HG03378 (cell line): ENCODE measurements at regions not wholly inside any gene's neighbourhood (a gene's known extent, or its start where the extent isn't known, plus 50 kb on each side); places are given as distances from the start of the nearest gene placed in this dataset.
"Not testable (repeated sequence)": the region's sequence is repeated elsewhere in the genome, so short reads cannot be mapped to it uniquely, and the experiment has no call there.

ENCODE experiments used
- ATAC-seq: cut with Tn5 transposase; IDR thresholded peaks from one replicate; pipeline ENCODE4 v1.9.1; 2021; ENCODE audit warnings: mild to moderate bottlenecking, moderate library complexity; ENCODE audit not compliant: unreplicated experiment

GRCh38 chr12:127494961-127495915, 771.7 kb upstream of the TMEM132C start:
- ATAC-seq, result no peak

GRCh38 chr12:127496255-127496654, 770.7 kb upstream of the TMEM132C start:
- no peak for ATAC-seq

- ATAC-seq, result no peak
These were observed 766.4 kb upstream of the TMEM132C start for GRCh38 chr12:127500512-127501035.

GRCh38 chr12:127501916-127502315, 765.1 kb upstream of the TMEM132C start:
- ATAC-seq, result no peak

- no peak for ATAC-seq
These were observed 763.7 kb upstream of the TMEM132C start for GRCh38 chr12:127503246-127503645.

- ATAC-seq, result not testable (repeated sequence)
These were observed 763.0 kb upstream of the TMEM132C start for GRCh38 chr12:127503996-127504395.

GRCh38 chr12:127504874-127505273, 762.1 kb upstream of the TMEM132C start:
- no peak for ATAC-seq

- ATAC-seq, result no peak
These were observed 759.6 kb upstream of the TMEM132C start for GRCh38 chr12:127507341-127507740.

GRCh38 chr12:127509066-127509778, 757.7 kb upstream of the TMEM132C start:
- no peak for ATAC-seq

- ATAC-seq, result no peak
These were observed 751.0 kb upstream of the TMEM132C start for GRCh38 chr12:127515941-127516340.

GRCh38 chr12:127516467-127516866, 750.5 kb upstream of the TMEM132C start:
- no peak for ATAC-seq

GRCh38 chr12:127519779-127520178, 747.2 kb upstream of the TMEM132C start:
- no peak for ATAC-seq

- ATAC-seq, result no peak
These were observed 740.0 kb upstream of the TMEM132C start for GRCh38 chr12:127526925-127527324.

GRCh38 chr12:127528551-127528950, 738.4 kb upstream of the TMEM132C start:
- no peak for ATAC-seq

- no peak for ATAC-seq
These were observed 735.4 kb upstream of the TMEM132C start for GRCh38 chr12:127531542-127531941.

- ATAC-seq, result no peak
These were observed 733.6 kb upstream of the TMEM132C start for GRCh38 chr12:127533353-127533752.

- ATAC-seq, result no peak
These were observed 730.0 kb upstream of the TMEM132C start for GRCh38 chr12:127536833-127537428.

- no peak for ATAC-seq
These were observed 728.7 kb upstream of the TMEM132C start for GRCh38 chr12:127538316-127538715.

- no peak for ATAC-seq
These were observed 727.6 kb upstream of the TMEM132C start for GRCh38 chr12:127539226-127539858.

- ATAC-seq, result no peak
These were observed 724.6 kb upstream of the TMEM132C start for GRCh38 chr12:127542391-127542790.

GRCh38 chr12:127542931-127543330, 724.0 kb upstream of the TMEM132C start:
- ATAC-seq, result no peak
